ENCODE measurements at regions not wholly inside any gene's neighbourhood (a gene's known extent, or its start where the extent isn't known, plus 50 kb on each side); places are given as distances from the start of the nearest gene placed in this dataset.

DNA sequence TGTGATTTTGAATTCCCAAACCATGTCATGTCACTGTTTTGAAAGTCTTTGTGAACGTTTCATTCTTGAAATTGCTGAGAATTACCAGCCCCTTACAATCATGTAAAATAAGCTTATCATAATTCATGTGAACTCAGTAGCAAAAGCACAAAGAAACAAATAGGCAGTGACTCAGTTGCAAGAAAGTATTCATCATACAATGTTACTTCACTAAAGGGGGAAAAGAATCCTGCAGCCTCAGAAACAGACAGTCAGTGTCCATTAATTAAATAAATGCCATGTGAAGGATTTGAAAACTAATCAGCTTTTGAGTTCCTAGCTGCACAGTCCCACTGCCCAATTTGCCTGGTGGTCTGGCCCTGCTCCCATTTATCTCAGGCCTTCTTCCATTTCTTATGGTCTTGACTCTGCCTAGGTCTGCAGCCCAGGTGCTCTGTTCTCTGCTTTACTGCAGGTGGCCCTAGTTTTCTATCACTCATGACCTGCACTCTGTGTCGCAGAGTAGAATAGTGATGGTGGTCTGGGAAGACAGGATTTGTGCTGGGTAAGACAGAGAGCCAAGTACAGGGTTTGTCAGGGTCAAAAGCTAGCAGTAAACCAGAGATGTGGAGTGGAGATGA lies 99.7 kb downstream of the PLCE1 start:
- TF ChIP-seq, protein P1, sequence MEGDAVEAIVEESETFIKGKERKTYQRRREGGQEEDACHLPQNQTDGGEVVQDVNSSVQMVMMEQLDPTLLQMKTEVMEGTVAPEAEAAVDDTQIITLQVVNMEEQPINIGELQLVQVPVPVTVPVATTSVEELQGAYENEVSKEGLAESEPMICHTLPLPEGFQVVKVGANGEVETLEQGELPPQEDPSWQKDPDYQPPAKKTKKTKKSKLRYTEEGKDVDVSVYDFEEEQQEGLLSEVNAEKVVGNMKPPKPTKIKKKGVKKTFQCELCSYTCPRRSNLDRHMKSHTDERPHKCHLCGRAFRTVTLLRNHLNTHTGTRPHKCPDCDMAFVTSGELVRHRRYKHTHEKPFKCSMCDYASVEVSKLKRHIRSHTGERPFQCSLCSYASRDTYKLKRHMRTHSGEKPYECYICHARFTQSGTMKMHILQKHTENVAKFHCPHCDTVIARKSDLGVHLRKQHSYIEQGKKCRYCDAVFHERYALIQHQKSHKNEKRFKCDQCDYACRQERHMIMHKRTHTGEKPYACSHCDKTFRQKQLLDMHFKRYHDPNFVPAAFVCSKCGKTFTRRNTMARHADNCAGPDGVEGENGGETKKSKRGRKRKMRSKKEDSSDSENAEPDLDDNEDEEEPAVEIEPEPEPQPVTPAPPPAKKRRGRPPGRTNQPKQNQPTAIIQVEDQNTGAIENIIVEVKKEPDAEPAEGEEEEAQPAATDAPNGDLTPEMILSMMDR (IDR thresholded peaks at IDR 0.05), result no peak
- no peak for TF ChIP-seq POLR2A (IDR thresholded peaks at IDR 0.05)

Data from heart left ventricle (tissue), 13 donors.